Left ventricle myocardium inferior (tissue), 1 donor: ENCODE measurements at regions not wholly inside any gene's neighbourhood (a gene's known extent, or its start where the extent isn't known, plus 50 kb on each side); places are given as distances from the start of the nearest gene placed in this dataset.

Experiments
- DNase-seq: peaks from one replicate; pipeline ENCODE4 v3.0.0-alpha.2; 2020
- H3K27ac ChIP-seq: fragments of 200-600 bp; replicated peaks from 2 replicates; pipeline ENCODE4 v1.8.0; 2021
- H3K27me3 ChIP-seq: fragments of 200-600 bp; 2 replicates; pipeline ENCODE4 v1.8.0; 2021; ENCODE audit warnings: low read depth
- H3K36me3 ChIP-seq: fragments of 200-600 bp; 2 replicates; pipeline ENCODE4 v1.8.0; 2021
- H3K4me1 ChIP-seq: fragments of 200-600 bp; 2 replicates; pipeline ENCODE4 v1.8.0; 2021
- H3K4me3 ChIP-seq: fragments of 200-600 bp; 2 replicates; pipeline ENCODE4 v1.8.0; 2021; ENCODE audit warnings: mild to moderate bottlenecking, moderate library complexity
- H3K9me3 ChIP-seq: fragments of 200-600 bp; replicated peaks from 2 replicates; pipeline ENCODE4 v1.8.0; 2021
- intact Hi-C: fragments of 100-400 bp; cut with micrococcal nuclease; formaldehyde crosslinking; loops from one replicate; pipeline ENCODE4 v1.11.0; 2022
- TF ChIP-seq, protein P1 (sequence below): fragments of 200-600 bp; IDR thresholded peaks from 2 replicates; pipeline ENCODE4 v1.8.0; 2021; ENCODE audit warnings: antibody characterized with exemption, mild to moderate bottlenecking, borderline replicate concordance
- donor health status: DM: no; HTN: yes; CAD: no; lungs with severe emphysema.

DNA sequence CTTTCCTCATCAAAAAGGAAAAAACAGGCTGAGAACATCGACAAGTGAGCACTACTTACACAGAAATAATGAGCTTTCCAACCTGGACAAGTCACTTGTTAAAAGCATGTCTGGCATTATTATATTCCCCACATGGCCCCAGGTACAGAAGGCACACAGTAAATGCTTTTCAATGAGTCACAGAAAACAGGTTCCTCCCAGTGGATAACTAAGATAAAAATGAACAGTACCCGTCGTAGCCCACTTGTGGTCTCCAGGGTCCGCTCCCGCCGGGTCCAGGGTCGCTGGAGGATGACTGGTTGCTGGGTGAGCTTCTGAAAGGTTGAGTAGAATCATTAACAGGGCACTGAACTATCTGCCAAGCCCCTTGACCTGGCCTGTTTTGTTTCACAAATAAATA is 186.6 kb downstream of the SIPA1L2 start:
- Histone ChIP-seq H3K4me1 (peaks cover 54% of the 10 kb centered on the region), H3K27ac (no peak overlapping the region), H3K4me3 (no peak overlapping the region), H3K27me3 (no peaks in the 10 kb centered on the region), H3K36me3 (peaks cover 66% of the 10 kb centered on the region), H3K9me3 (no peaks in the 10 kb centered on the region)
- DNase-seq = no peak
- intact Hi-C loops = no loop called here
- TF ChIP-seq, protein P1, sequence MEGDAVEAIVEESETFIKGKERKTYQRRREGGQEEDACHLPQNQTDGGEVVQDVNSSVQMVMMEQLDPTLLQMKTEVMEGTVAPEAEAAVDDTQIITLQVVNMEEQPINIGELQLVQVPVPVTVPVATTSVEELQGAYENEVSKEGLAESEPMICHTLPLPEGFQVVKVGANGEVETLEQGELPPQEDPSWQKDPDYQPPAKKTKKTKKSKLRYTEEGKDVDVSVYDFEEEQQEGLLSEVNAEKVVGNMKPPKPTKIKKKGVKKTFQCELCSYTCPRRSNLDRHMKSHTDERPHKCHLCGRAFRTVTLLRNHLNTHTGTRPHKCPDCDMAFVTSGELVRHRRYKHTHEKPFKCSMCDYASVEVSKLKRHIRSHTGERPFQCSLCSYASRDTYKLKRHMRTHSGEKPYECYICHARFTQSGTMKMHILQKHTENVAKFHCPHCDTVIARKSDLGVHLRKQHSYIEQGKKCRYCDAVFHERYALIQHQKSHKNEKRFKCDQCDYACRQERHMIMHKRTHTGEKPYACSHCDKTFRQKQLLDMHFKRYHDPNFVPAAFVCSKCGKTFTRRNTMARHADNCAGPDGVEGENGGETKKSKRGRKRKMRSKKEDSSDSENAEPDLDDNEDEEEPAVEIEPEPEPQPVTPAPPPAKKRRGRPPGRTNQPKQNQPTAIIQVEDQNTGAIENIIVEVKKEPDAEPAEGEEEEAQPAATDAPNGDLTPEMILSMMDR = no peak

DNA sequence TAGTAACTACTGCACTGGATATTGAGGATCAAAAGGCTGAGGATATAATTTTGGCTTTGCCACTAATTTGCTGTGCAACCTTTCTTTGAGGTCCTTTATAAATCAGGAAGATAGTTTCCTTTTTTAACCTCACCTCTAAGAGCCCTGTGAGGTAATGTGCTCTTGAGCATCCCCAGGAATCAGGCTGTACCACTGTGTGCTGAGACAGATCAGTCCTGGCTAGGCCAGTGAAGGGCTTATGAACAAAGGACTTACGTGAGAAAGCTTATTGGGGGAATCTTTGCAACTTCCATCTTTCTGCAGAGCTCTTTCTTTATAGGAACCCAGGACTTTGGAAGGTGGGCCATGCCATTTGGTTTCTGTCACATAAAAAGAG is 188.9 kb downstream of the SIPA1L2 start:
- Histone ChIP-seq H3K4me1 (peaks cover 62% of the 10 kb centered on the region), H3K27ac (no peak overlapping the region), H3K27me3 (no peaks in the 10 kb centered on the region), H3K9me3 (no peaks in the 10 kb centered on the region), H3K36me3 (peaks cover 74% of the 10 kb centered on the region), H3K4me3 (no peak overlapping the region)
- no peak for DNase-seq
- intact Hi-C loops = no loop called here
- TF ChIP-seq, protein P1 = no peak

DNA sequence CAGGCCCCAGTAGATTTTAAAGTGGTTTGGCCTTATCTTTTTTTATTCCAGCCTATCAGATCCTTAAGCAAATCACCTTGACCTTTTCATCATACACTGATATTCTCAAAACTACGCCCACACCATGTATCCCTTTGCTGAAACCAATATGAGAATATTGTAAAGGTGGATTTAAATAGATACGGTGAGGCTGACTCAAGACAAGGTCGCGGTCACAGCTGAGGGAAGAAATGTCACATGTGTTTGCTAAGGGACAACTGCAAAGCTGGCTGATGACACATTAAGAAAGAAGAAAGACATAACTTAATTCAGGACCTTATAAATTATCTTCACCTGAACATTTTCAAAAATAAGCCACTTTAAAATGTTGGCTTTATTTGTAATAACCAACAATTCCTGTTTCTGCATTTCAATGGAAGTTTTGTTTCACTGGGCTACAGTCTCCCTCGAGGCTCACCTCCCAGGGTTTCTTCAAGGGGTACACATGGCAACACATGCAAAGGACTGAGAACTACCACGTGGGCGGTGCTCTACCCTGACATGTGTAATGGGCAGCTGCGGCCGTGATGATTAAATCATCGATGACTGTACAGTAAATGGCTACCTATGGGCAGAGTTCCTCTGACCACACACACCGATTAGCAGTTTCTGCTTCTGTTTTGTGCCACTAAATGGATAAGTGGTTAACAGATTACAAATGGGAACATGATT is 189.5 kb downstream of the SIPA1L2 start:
- H3K27ac ChIP-seq = peak overlapping the region; percentile 28
- intact Hi-C loops = no loop called here

DNA sequence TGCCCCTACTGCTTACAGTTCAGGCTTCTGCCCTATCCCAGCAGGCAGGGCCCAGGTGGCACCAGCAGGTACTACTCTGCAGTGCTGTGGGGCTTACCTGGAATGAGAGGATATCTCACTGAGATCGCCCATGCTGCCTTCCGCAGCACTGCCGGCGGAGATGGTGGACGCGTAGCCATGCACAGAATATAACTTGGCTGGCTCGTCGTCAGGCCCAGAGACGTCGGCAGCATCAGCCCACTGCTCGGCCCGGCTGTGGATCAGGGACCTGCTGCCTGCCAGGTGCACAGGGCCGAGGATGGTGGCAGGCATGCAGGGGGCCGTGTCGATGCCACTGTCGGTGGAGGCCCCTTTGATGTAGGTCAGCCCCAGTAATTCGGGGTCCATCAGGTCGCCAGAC is 190.9 kb downstream of the SIPA1L2 start:
- Histone ChIP-seq H3K27ac (no peak overlapping the region), H3K27me3 (no peaks in the 10 kb centered on the region), H3K9me3 (no peaks in the 10 kb centered on the region), H3K4me3 (no peak overlapping the region), H3K4me1 (peaks cover 65% of the 10 kb centered on the region), H3K36me3 (peaks cover 67% of the 10 kb centered on the region)
- TF ChIP-seq, protein P1 = no peak
- no peak for DNase-seq
- intact Hi-C loops = loop anchor here (10.0 kb wide), 1 partner anchor 186 kb away; no protein-coding TSS in a partner anchor

More for the DNA sequence above, 189.5 kb downstream of the SIPA1L2 start:
- peaks cover 72% of the 10 kb centered on the region for H3K36me3 ChIP-seq
- no peaks in the 10 kb centered on the region for H3K27me3 ChIP-seq
- H3K4me3 ChIP-seq = no peak overlapping the region
- TF ChIP-seq, protein P1 = no peak
- H3K4me1 ChIP-seq = peaks cover 62% of the 10 kb centered on the region
- H3K9me3 ChIP-seq = no peaks in the 10 kb centered on the region
- no peak for DNase-seq

DNA sequence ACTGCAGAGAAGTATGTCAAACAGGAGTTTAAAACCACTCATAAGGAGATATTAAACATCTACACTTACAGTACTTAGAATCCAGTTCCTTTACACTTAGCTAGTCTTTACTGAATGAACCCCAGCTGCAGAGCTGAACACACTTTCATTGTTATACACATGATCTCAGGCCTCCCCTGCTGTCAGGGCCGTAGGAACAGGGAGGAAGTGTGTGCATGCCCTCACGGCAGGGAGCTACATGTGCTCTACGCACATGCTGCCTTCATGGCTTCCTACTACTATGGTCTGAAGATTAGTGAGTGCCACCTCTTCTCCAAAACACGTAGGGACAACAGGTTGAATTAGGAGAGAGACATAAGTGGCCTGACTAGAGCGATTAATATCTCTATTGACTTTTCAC is 191.5 kb downstream of the SIPA1L2 start:
- Histone ChIP-seq H3K9me3 (no peaks in the 10 kb centered on the region), H3K27ac (peak overlapping the region; percentile 7), H3K4me1 (peaks cover 65% of the 10 kb centered on the region), H3K27me3 (no peaks in the 10 kb centered on the region), H3K36me3 (peaks cover 62% of the 10 kb centered on the region), H3K4me3 (no peak overlapping the region)
- intact Hi-C loops = loop anchor here (10.0 kb wide), 1 partner anchor 186 kb away; no protein-coding TSS in a partner anchor
- TF ChIP-seq, protein P1 = no peak
- DNase-seq = no peak
